Spinal cord (tissue), 9 donors: ENCODE measurements at regions not wholly inside any gene's neighbourhood (a gene's known extent, or its start where the extent isn't known, plus 50 kb on each side); places are given as distances from the start of the nearest gene placed in this dataset.

ENCODE experiments used
- DNase-seq, 6 donors: peaks; one replicate each; pipeline versions ENCODE4 v3.0.0 to v3.0.0-alpha.2; 2013 to 2015; ENCODE audit warnings: low spot score in 6 of 6, low read depth in 4 of 6
- H3K27ac ChIP-seq: one replicate; pipeline ENCODE4 v1.5.1; 2013; ENCODE audit warnings: low read depth, low read length, control low read depth
- H3K27me3 ChIP-seq: one replicate; pipeline ENCODE4 v1.6.1; 2013; ENCODE audit warnings: low read length; ENCODE audit not compliant: control insufficient read depth, insufficient read depth
- H3K36me3 ChIP-seq: one replicate; pipeline ENCODE4 v1.6.1; 2013; ENCODE audit warnings: low read length; ENCODE audit not compliant: control insufficient read depth, insufficient read depth
- H3K4me1 ChIP-seq: one replicate; pipeline ENCODE4 v1.6.1; 2013; ENCODE audit warnings: low read length; ENCODE audit not compliant: control insufficient read depth, insufficient read depth
- H3K4me3 ChIP-seq: one replicate; pipeline ENCODE4 v1.5.1; 2013; ENCODE audit warnings: low read depth, low read length, control low read depth
- H3K9me3 ChIP-seq: one replicate; pipeline ENCODE4 v1.6.1; 2013; ENCODE audit warnings: low read length; ENCODE audit not compliant: control insufficient read depth, insufficient read depth
- WGBS: methylation state at CpG from one replicate; pipeline ENCODE4 v1.1.5; 2013; ENCODE audit warnings: missing lambda C conversion rate; ENCODE audit not compliant: insufficient coverage; 5-methylcytosine and 5-hydroxymethylcytosine counted together
- donor health status: healthy.

DNA sequence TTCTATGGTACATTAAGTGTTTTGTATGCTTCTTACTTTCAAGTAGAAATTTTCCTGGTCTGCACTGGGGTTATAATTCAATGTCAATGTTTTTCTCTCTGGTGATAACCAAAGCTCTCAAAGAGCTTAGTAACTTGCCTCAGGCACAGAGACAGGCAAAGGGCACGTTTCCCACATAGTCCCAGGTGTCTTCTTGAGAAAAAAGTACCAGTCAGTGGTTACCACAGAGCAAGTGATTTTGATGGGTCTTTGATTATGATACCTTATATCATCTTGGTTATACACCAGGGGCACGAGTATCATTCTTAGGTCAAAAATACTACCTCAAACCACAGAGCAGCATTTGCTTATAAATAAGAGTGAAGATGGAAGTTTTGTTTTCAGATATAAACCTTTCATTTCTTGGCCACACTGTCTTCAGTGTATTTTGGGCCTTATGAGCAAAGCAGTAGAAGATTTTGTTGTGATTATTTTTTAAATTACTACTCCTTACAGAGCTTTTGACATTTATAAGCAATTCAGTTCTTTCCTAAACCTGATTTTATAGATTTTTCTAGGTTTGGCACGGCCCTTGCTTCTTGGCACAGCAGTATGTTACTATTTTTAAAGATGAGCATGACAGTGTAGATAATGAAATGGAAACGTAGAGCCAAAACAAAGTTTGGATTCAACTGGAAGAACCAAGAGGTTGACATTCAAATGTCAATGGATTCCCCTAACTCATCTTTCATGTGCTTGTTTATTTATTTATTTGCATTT lies 85.3 kb upstream of the TLL1 start:
- peak in 1 of 6 donors; percentile 27 for DNase-seq
- H3K4me3 ChIP-seq = no peak overlapping the region
- no peaks in the 10 kb centered on the region for H3K9me3 ChIP-seq
- H3K36me3 ChIP-seq = no peaks in the 10 kb centered on the region
- no peak overlapping the region for H3K27ac ChIP-seq
- WGBS = 20% methylated on average over 1 of the region's 4 CpGs
- peaks cover 3% of the 10 kb centered on the region for H3K4me1 ChIP-seq
- H3K27me3 ChIP-seq = no peaks in the 10 kb centered on the region

DNA sequence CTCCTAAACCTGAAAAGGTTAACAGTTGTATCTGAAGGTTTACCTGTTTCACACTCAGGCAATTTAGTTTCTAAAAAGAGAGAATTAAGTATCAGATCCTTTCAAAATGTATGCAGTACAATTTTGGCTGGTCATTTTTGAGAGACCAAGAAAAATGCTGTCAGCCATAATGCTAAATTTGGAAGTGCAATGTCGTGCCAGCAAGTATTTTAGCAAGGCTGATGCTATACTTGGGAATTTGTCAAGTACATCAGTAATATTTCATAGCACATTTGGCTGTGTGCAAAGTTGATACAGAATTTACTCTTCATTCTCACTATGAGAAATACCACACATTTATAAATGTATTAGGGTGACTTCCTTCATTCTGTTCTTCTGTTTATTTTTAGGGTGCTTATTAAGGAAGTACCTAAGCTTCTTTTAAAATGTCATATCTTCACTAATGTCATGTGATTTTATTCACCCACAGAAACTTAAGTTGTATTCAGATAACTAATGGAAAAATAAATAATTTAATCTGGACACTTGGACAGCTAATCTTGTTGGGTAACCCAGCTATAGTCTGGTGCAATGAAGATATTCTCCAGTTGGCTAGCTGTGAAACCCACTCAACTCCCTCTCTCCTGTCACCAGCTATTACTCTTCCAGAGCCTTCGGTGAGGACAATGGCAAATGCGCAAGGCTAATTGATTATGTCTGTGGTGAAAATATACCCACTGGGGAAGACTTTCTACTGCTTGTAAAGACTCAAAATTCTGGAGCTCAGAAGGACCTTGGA lies 84.2 kb upstream of the TLL1 start:
- no peak for DNase-seq

DNA sequence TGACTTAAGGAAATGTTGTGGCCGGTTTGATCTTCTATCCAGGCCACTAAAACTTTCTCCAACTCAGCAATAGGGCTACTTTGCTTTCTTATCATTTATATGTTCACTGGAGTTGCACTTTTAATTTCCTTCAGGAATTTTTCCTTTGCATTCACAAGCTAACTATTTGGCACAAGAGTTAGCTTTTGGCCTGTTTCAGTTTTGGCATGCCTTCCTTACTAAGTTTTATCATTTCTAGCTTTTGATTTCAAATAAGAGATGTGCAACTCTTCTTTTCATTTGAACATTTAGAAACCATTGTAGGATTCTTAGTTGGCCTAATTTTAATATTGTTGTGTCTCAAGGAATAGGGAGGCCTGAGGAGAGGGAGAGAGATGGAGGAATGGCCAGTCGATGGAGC lies 79.8 kb upstream of the TLL1 start:
- H3K4me1 ChIP-seq = no peaks in the 10 kb centered on the region
- WGBS = no CpG with 5 or more reads among the region's 2 CpGs
- no peak overlapping the region for H3K4me3 ChIP-seq
- H3K36me3 ChIP-seq = no peaks in the 10 kb centered on the region
- H3K9me3 ChIP-seq = no peaks in the 10 kb centered on the region
- DNase-seq = peak in 1 of 6 donors; percentile 23
- no peak overlapping the region for H3K27ac ChIP-seq
- no peaks in the 10 kb centered on the region for H3K27me3 ChIP-seq

More for the DNA sequence above, 84.2 kb upstream of the TLL1 start:
- H3K4me1 ChIP-seq = no peaks in the 10 kb centered on the region
- WGBS = no CpG with 5 or more reads among the region's 3 CpGs
- no peaks in the 10 kb centered on the region for H3K9me3 ChIP-seq
- no peak overlapping the region for H3K4me3 ChIP-seq
- H3K36me3 ChIP-seq = no peaks in the 10 kb centered on the region
- H3K27me3 ChIP-seq = no peaks in the 10 kb centered on the region
- H3K27ac ChIP-seq = no peak overlapping the region

DNA sequence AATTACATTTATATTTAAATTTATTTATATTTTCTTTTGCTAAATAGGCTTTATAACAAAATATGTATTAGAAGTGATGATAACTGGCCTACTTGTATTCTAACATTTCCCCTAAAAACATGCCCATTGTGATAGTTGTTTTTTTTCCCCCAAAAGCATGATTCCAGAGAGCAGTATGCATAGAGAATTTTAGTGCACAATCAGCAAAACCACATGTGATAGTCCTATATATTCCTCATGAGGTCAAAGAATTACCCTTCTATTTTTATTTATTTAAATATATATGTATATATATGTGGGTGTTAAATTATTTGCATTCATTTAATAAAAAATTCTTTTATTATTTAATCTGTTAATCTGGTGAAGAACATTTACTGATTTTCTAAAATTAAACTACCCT lies 78.2 kb upstream of the TLL1 start:
- DNase-seq = no peak
- no peak overlapping the region for H3K4me3 ChIP-seq

DNA sequence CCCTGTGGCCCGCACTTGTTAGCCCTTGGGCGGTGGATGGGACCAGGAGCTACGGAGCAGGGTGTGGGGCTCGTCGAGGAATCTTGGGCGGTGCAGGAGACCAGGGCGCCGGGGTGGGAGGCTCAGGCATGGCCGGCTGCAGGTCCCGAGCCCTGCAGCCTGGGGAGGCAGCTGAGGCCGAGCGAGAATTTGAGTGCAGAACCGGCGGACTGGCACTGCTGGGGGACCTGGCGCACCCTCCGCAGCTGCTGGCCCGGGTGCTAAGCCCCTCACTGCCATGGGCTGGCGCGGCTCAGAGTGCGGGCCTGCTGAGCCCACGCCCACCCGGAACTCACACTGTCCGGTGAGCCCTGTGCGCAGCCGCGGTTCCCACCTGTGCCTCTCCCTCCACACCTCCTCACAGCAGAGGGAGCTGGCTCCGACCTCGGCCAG lies 73.6 kb upstream of the TLL1 start:
- Histone ChIP-seq H3K27ac (no peak overlapping the region), H3K4me1 (no peaks in the 10 kb centered on the region), H3K4me3 (no peak overlapping the region), H3K9me3 (no peaks in the 10 kb centered on the region), H3K36me3 (no peaks in the 10 kb centered on the region), H3K27me3 (no peaks in the 10 kb centered on the region)
- WGBS = 94% methylated on average over 28 of the region's 28 CpGs
- no peak for DNase-seq

More for the DNA sequence above, 78.2 kb upstream of the TLL1 start:
- no peak overlapping the region for H3K27ac ChIP-seq
- no peaks in the 10 kb centered on the region for H3K36me3 ChIP-seq
- no peaks in the 10 kb centered on the region for H3K9me3 ChIP-seq
- no peaks in the 10 kb centered on the region for H3K4me1 ChIP-seq
- no peaks in the 10 kb centered on the region for H3K27me3 ChIP-seq

DNA sequence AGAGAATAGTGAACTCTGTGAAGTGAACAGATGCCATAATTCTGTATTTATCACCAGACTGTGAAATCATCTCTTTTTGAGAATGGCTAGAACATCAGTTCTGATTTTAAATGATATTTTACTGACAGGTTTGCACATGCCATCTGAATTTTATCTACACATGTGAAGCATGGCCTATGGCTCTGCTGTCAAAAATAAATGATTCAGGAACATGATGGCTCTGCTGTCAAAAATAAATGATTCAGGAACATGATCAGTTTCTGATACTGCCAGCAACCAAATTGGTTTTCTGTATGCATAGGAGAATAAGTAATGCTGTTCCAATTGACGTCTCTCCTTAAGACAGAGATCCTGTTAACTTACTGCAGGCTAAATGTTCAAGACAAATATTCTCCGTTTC lies 70.6 kb upstream of the TLL1 start:
- no CpG with 5 or more reads among the region's 2 CpGs for WGBS
- Histone ChIP-seq H3K27ac (no peak overlapping the region), H3K4me1 (no peaks in the 10 kb centered on the region), H3K27me3 (no peaks in the 10 kb centered on the region), H3K9me3 (no peaks in the 10 kb centered on the region), H3K36me3 (no peaks in the 10 kb centered on the region), H3K4me3 (no peak overlapping the region)
- DNase-seq = peak in 1 of 6 donors; percentile 37

DNA sequence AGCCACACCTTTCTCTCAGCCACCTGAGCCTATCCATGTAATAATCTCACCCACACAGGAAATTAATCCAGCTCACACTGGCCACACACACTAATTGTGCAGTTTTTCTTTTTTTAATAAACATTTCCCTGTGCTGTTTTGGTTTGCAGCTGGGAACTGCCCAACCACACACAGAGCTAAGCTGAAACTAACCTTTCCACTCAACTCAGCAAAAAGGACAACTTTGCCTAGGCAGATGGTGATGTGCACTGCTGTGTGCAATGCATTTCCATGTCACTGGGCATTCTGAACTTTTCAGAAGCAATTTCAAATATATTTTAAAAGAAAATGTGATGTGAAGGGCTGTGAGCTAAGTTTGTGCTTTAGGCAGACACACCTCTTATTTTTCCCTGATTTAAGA lies 70.0 kb upstream of the TLL1 start:
- no peaks in the 10 kb centered on the region for H3K4me1 ChIP-seq

DNA sequence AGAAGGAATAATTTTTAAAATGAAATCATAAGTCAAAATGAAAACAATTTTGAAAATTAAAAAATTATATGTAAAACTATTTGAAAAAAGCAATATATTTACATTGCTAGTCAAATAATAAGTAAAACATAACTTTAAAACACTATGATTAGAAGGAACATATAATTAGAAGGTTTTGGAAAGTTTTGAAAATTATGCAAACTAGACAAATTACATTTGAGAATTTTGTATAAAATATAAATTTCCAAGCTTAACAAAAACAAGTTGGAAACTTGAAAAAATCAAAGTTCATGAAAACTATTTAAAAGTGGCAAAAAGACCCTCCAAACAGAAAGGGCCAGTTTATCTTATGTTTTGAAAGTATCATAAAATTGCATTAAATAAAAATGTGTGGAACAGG lies 67.6 kb upstream of the TLL1 start:
- Histone ChIP-seq H3K4me1 (no peaks in the 10 kb centered on the region), H3K27me3 (no peaks in the 10 kb centered on the region), H3K27ac (no peak overlapping the region), H3K4me3 (no peak overlapping the region), H3K36me3 (no peaks in the 10 kb centered on the region), H3K9me3 (no peaks in the 10 kb centered on the region)
- no peak for DNase-seq

More for the DNA sequence above, 70.0 kb upstream of the TLL1 start:
- Histone ChIP-seq H3K27ac (no peak overlapping the region), H3K36me3 (no peaks in the 10 kb centered on the region), H3K27me3 (no peaks in the 10 kb centered on the region), H3K4me3 (no peak overlapping the region), H3K9me3 (no peaks in the 10 kb centered on the region)
- peak in 1 of 6 donors; percentile 14 for DNase-seq

DNA sequence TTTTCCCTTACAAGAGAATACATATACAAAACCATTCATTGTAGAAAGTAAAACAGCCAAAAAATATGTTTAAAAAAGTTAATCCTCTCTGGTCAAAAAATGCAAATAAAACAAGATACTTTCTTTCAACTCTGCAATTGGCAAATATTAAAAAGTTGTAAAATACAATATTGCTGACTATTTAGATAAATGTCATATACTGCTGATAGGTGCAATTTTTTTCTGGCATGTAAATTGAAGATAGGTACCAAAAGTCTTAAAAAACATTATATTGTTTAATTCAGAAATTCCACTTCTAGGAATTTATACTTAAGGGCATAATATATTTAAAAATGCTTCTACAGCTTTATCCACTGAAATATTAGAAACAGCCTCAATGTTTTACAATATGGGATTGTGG lies 66.4 kb upstream of the TLL1 start:
- Histone ChIP-seq H3K27me3 (no peaks in the 10 kb centered on the region), H3K4me3 (no peak overlapping the region), H3K9me3 (no peaks in the 10 kb centered on the region), H3K36me3 (no peaks in the 10 kb centered on the region), H3K27ac (no peak overlapping the region), H3K4me1 (no peaks in the 10 kb centered on the region)
- no peak for DNase-seq

DNA sequence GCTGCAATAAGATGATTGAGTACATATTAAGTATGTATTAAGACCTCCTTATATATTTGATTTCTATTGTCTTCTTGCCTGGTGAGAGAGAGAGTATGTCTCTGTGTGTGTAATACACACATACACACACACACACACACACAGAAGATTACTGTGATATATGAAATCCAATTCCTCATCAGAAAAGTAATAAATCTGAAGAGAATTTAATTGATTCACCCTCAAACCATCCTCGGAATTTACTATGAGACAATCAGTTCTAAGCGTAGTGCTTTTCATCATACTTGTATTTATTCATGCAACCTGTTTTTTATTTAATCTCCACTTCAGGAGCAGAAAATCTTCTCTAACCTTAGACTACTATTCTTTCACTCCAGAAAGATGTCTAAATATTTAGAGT lies 62.3 kb upstream of the TLL1 start:
- no peaks in the 10 kb centered on the region for H3K27me3 ChIP-seq
- WGBS = no CpG with 5 or more reads among the region's 2 CpGs
- no peak for DNase-seq

More for the DNA sequence above, 62.3 kb upstream of the TLL1 start:
- Histone ChIP-seq H3K27ac (no peak overlapping the region), H3K4me3 (no peak overlapping the region), H3K9me3 (no peaks in the 10 kb centered on the region), H3K4me1 (no peaks in the 10 kb centered on the region), H3K36me3 (no peaks in the 10 kb centered on the region)
